Caco-2 (cell line): ENCODE measurements at regions not wholly inside any gene's neighbourhood (a gene's known extent, or its start where the extent isn't known, plus 50 kb on each side); places are given as distances from the start of the nearest gene placed in this dataset.

Experiments used
- BruUV-seq: library from RNA; stranded (reverse); fragments of 400-500 nt; replicated peaks from 2 replicates; lab custom pipeline; 2021; lab: Mats Ljungman, UMichigan
- CTCF ChIA-PET: fragments of 300-600 bp; sonication (Branson Sonifier 250); formaldehyde crosslinking; loops from one replicate; lab custom pipeline; 2022; ENCODE audit warnings: antibody characterized with exemption; lab: Charles Lee
- POLR2A ChIA-PET: fragments of 300-600 bp; sonication (Branson Sonifier 250); formaldehyde crosslinking; loops from one replicate; lab custom pipeline; 2022; ENCODE audit warnings: antibody characterized with exemption; lab: Charles Lee
- DNase-seq, 2 experiments: peaks; one replicate each; pipeline versions ENCODE4 v3.0.0 to v3.0.0-alpha.2; 2020 to 2022
- H3K27me3 ChIP-seq: replicated peaks from 2 replicates; pipeline ENCODE4 v1.6.0; 2011; ENCODE audit warnings: low read length; ENCODE audit not compliant: control insufficient read depth, insufficient read depth
- H3K36me3 ChIP-seq: 2 replicates; pipeline ENCODE4 v1.5.1; 2011; ENCODE audit warnings: low read length; ENCODE audit not compliant: control insufficient read depth, insufficient read depth
- H3K4me1 ChIP-seq: fragments of 250-450 bp; sonication (Bioruptor Pico); 2 replicates; pipeline ENCODE4 v1.5.1; 2020; ENCODE audit warnings: mild to moderate bottlenecking
- H3K4me3 ChIP-seq: 2 replicates; pipeline ENCODE4 v1.5.1; 2011; ENCODE audit warnings: low read depth, mild to moderate bottlenecking, control low read depth, low read length
- H3K9me3 ChIP-seq: fragments of 250-450 bp; sonication (Bioruptor Pico); 2 replicates; pipeline ENCODE4 v1.5.1; 2020; ENCODE audit warnings: mild to moderate bottlenecking, moderate library complexity
- H3K27ac Mint-ChIP-seq: one replicate; pipeline ENCODE4 v1.8.0; 2022; ENCODE audit warnings: mixed read lengths; ENCODE audit not compliant: unreplicated experiment
- H3K27me3 Mint-ChIP-seq: one replicate; pipeline ENCODE4 v1.8.0; 2022; ENCODE audit warnings: mixed read lengths; ENCODE audit not compliant: insufficient read depth, unreplicated experiment
- H3K36me3 Mint-ChIP-seq: one replicate; pipeline ENCODE4 v1.8.0; 2022; ENCODE audit warnings: mild to moderate bottlenecking, mixed read lengths; ENCODE audit not compliant: insufficient read depth, unreplicated experiment
- H3K4me1 Mint-ChIP-seq: one replicate; pipeline ENCODE4 v1.8.0; 2022; ENCODE audit warnings: low read depth, mixed read lengths; ENCODE audit not compliant: unreplicated experiment
- H3K4me3 Mint-ChIP-seq: one replicate; pipeline ENCODE4 v1.8.0; 2022; ENCODE audit warnings: mild to moderate bottlenecking, moderate library complexity, mixed read lengths; ENCODE audit not compliant: unreplicated experiment
- H3K9me3 Mint-ChIP-seq: one replicate; pipeline ENCODE4 v1.8.0; 2022; ENCODE audit warnings: mixed read lengths; ENCODE audit not compliant: unreplicated experiment
- CTCF ChIP-seq, 2 experiments: fragments of 200-600 bp in 1 of 2; IDR thresholded peaks; 1 replicate in 1 of 2; 2 replicates in 1 of 2; pipeline versions ENCODE4 v1.5.1 to v1.8.0; 2011 to 2022; ENCODE audit warnings: antibody characterized with exemption in 1 of 2, control low read depth in 1 of 2, inconsistent platforms in 1 of 2, low read depth in 1 of 2, low read length in 1 of 2, mild to moderate bottlenecking in 1 of 2, moderate library complexity in 1 of 2; ENCODE audit not compliant: insufficient read depth in 1 of 2, severe bottlenecking in 1 of 2, unreplicated experiment in 1 of 2
- intact Hi-C: fragments of 100-400 bp; cut with micrococcal nuclease; formaldehyde crosslinking; loops from one replicate; pipeline ENCODE4 v1.10.0; 2022; ENCODE audit not compliant: unreplicated experiment

DNA sequence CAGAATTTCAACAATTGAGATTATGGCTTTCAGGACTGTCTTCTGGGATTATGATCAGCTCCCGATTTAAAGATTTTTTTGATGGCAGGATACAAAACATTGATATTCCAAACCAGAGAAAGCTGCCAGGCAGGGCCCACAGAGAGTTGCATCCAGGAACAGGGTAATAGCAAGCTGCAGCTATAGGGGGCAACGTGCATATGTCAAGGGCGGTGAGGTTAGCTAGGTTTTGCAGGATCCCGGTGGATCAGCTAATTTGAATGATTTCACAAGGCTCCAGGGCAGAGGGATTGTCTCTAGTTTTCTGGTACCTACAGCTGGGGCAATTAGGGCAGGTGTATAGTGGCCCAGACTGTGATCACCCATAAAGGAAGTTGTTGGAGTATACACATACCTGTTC, 339.4 kb downstream of the CHSY3 start:
- ChIA-PET CTCF (no interaction called here), POLR2A (no interaction called here)
- Histone ChIP-seq H3K4me3 (no peak overlapping the region), H3K9me3 (no peaks in the 10 kb centered on the region), H3K36me3 (no peaks in the 10 kb centered on the region), H3K4me1 (no peaks in the 10 kb centered on the region), H3K27me3 (no peaks in the 10 kb centered on the region)
- no peaks in the 10 kb centered on the region for H3K4me1 Mint-ChIP-seq
- intact Hi-C loops = loop anchor here (1.0 kb wide), 1 partner anchor 302 kb away; no protein-coding TSS in a partner anchor
- no peak for TF ChIP-seq CTCF (IDR thresholded peaks at IDR 0.05; ENCODE audit: insufficient read depth in 1 of 2, low read depth in 1 of 2, low read length in 1 of 2, severe bottlenecking in 1 of 2, unreplicated experiment in 1 of 2)
- no peaks in the 10 kb centered on the region for H3K9me3 Mint-ChIP-seq
- H3K4me3 Mint-ChIP-seq = no peak overlapping the region
- H3K36me3 Mint-ChIP-seq = no peaks in the 10 kb centered on the region
- no peaks in the 10 kb centered on the region for H3K27me3 Mint-ChIP-seq
- no peak overlapping the region for H3K27ac Mint-ChIP-seq
- BruUV-seq = no TSS peak
- DNase-seq = peak in 1 of 2 experiments; percentile 5

DNA sequence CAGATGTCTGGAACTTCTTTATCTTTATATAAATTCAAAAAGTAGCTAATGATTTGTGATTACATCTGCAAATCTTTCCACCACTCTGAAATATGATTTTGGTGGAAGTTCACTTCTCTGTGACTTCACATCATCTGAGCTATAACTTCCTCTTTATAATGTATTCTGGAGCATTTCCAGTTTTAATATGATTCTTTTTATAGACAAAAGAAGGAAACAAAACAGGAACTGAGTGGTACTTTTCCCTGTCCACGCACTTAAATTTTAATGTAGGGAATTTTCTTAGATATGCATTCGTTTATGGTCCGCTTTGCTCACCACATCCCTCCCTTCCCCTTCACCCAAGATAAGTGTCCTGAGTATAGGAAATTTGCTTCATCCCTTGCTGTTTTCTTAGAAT, 333.5 kb downstream of the CHSY3 start:
- no TSS peak for BruUV-seq
- Mint-ChIP-seq H3K4me1 (peaks cover 7% of the 10 kb centered on the region), H3K4me3 (no peak overlapping the region), H3K36me3 (no peaks in the 10 kb centered on the region), H3K9me3 (no peaks in the 10 kb centered on the region), H3K27ac (no peak overlapping the region), H3K27me3 (no peaks in the 10 kb centered on the region)
- Histone ChIP-seq H3K9me3 (no peaks in the 10 kb centered on the region), H3K27me3 (no peaks in the 10 kb centered on the region), H3K4me1 (no peaks in the 10 kb centered on the region), H3K36me3 (no peaks in the 10 kb centered on the region), H3K4me3 (no peak overlapping the region)
- no peak for DNase-seq
- TF ChIP-seq CTCF (IDR thresholded peaks at IDR 0.05; ENCODE audit: insufficient read depth in 1 of 2, low read depth in 1 of 2, low read length in 1 of 2, severe bottlenecking in 1 of 2, unreplicated experiment in 1 of 2) = no peak
- ChIA-PET CTCF (no interaction called here), POLR2A (no interaction called here)
- intact Hi-C loops = no loop called here
